ENCODE measurements at regions not wholly inside any gene's neighbourhood (a gene's known extent, or its start where the extent isn't known, plus 50 kb on each side); places are given as distances from the start of the nearest gene placed in this dataset.

DNA sequence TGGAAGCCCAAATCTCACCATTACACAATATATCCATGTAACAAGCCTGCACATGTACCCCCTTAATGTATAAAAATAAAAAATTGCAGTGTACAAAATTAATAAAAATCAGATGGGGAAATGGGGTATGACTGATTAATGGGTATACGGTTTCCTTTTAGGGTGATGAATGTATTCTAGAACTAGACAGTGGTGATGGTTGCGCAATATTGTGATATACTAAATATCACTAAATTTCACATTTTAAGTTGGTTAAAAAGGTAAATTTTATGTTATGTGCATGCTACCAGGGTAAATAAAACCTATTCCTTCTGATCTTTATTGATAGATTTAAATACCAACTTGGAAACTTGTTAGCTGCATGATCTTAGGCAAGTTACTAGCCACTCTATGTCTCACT, 129.4 kb downstream of the SPANXA1 start:
- H3K36me3 ChIP-seq = no peaks in the 10 kb centered on the region
- in situ Hi-C loops (cut with MboI; ENCODE audit: low pct_ligation_motif_present in 1 of 4, low pct_unique_long_range_greater_than_20kb in 1 of 4, low sequenced_read_pairs in 3 of 4) (loop anchor here in 1 of 4 donors (25.0 kb wide), 1 partner anchor 207 kb away; no protein-coding TSS in a partner anchor), intact Hi-C loops (cut with DNase I; ENCODE audit: low total_unique reads) (no loop called here)
- WGBS, 2 donors (ENCODE audit: low coverage in 1 of 2) = 94 to 98% methylated on average over 2 of the region's 2 CpGs
- H3K27ac ChIP-seq = no peak overlapping the region
- no peaks in the 10 kb centered on the region for H3K9me3 ChIP-seq
- H3K4me1 ChIP-seq = no peaks in the 10 kb centered on the region
- no peak for TF ChIP-seq EP300 (IDR thresholded peaks at IDR 0.05; ENCODE audit: low read depth)
- TF ChIP-seq, protein P1, sequence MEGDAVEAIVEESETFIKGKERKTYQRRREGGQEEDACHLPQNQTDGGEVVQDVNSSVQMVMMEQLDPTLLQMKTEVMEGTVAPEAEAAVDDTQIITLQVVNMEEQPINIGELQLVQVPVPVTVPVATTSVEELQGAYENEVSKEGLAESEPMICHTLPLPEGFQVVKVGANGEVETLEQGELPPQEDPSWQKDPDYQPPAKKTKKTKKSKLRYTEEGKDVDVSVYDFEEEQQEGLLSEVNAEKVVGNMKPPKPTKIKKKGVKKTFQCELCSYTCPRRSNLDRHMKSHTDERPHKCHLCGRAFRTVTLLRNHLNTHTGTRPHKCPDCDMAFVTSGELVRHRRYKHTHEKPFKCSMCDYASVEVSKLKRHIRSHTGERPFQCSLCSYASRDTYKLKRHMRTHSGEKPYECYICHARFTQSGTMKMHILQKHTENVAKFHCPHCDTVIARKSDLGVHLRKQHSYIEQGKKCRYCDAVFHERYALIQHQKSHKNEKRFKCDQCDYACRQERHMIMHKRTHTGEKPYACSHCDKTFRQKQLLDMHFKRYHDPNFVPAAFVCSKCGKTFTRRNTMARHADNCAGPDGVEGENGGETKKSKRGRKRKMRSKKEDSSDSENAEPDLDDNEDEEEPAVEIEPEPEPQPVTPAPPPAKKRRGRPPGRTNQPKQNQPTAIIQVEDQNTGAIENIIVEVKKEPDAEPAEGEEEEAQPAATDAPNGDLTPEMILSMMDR (IDR thresholded peaks at IDR 0.05) = no peak
- no peak for TF ChIP-seq POLR2AphosphoS5 (IDR thresholded peaks at IDR 0.05)
- no peak for TF ChIP-seq POLR2A (IDR thresholded peaks at IDR 0.05)
- H3K4me3 ChIP-seq = no peak overlapping the region
- no peak for DNase-seq
- no peaks in the 10 kb centered on the region for H3K27me3 ChIP-seq

GRCh38 chrX:141443922-141444321, 140.6 kb downstream of the SPANXA1 start:
- H3K27ac ChIP-seq = no peak overlapping the region
- H3K27me3 ChIP-seq = no peaks in the 10 kb centered on the region
- in situ Hi-C loops (cut with MboI; ENCODE audit: low pct_ligation_motif_present in 1 of 4, low pct_unique_long_range_greater_than_20kb in 1 of 4, low sequenced_read_pairs in 3 of 4) = no loop called here
- intact Hi-C loops (cut with DNase I; ENCODE audit: low total_unique reads) = no loop called here
- H3K9me3 ChIP-seq = no peaks in the 10 kb centered on the region
- no peak for TF ChIP-seq POLR2A (IDR thresholded peaks at IDR 0.05)
- no peak for TF ChIP-seq POLR2AphosphoS5 (IDR thresholded peaks at IDR 0.05)
- TF ChIP-seq, protein P1 (IDR thresholded peaks at IDR 0.05) = no peak
- no peak for TF ChIP-seq EP300 (IDR thresholded peaks at IDR 0.05; ENCODE audit: low read depth)
- DNase-seq = no peak
- H3K4me3 ChIP-seq = no peak overlapping the region
- WGBS, 2 donors (ENCODE audit: low coverage in 1 of 2) = 82 to 87% methylated on average over 2 of the region's 2 CpGs
- no peaks in the 10 kb centered on the region for H3K36me3 ChIP-seq
- no peaks in the 10 kb centered on the region for H3K4me1 ChIP-seq

DNA sequence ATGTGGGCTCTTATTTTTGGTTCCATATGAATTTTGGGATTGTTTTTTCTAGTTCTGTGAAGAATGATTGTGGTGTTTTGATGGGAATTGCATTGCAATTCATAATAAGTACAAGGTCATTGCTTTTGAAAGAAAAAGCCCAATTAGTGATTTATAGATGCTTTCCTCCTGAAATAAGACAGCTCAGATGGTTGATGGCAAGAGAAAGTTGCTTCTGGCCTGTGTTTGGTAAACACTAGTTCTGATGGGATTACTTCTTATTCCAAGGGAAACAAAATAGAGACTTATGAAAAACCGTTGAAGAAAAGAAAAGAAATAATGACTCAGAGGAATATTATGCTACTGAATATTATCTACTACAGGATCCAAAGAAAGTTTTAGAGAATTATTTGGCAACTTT, 144.9 kb downstream of the SPANXA1 start:
- intact Hi-C loops (cut with DNase I; ENCODE audit: low total_unique reads) = no loop called here
- Histone ChIP-seq H3K4me1 (no peaks in the 10 kb centered on the region), H3K4me3 (no peak overlapping the region), H3K9me3 (no peaks in the 10 kb centered on the region), H3K27me3 (no peaks in the 10 kb centered on the region), H3K27ac (no peak overlapping the region), H3K36me3 (no peaks in the 10 kb centered on the region)
- WGBS, 2 donors (ENCODE audit: low coverage in 1 of 2) = 30 to 44% methylated on average over 1 of the region's 1 CpG
- in situ Hi-C loops (cut with MboI; ENCODE audit: low pct_ligation_motif_present in 1 of 4, low pct_unique_long_range_greater_than_20kb in 1 of 4, low sequenced_read_pairs in 3 of 4) = no loop called here
- no peak for DNase-seq
- TF ChIP-seq, protein P1 (IDR thresholded peaks at IDR 0.05) = no peak
- TF ChIP-seq POLR2A (IDR thresholded peaks at IDR 0.05) = no peak
- no peak for TF ChIP-seq POLR2AphosphoS5 (IDR thresholded peaks at IDR 0.05)
- no peak for TF ChIP-seq EP300 (IDR thresholded peaks at IDR 0.05; ENCODE audit: low read depth)

DNA sequence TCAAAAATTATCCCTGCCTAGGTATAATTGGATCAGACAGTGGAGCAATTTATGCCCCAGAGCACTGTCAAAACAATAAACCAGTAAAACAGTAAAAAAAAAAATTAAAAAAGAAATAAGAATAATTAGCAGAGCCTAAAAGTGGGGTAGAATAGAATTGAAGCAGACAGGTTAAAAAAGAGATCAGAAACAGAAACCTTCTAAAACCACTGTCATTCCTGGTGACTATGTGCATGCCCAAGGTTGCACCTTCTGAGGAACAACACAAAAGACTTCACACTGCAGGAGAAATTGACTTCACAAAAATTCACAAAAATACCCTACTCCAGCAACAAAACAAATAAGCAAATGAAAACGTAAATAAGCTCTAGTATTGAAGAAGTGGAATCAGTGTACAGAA, 168.6 kb downstream of the SPANXA1 start:
- H3K9me3 ChIP-seq = no peaks in the 10 kb centered on the region

More for the DNA sequence above, 168.6 kb downstream of the SPANXA1 start:
- no peaks in the 10 kb centered on the region for H3K27me3 ChIP-seq
- no peaks in the 10 kb centered on the region for H3K4me1 ChIP-seq
- TF ChIP-seq POLR2A (IDR thresholded peaks at IDR 0.05) (no peak), EP300 (IDR thresholded peaks at IDR 0.05; ENCODE audit: low read depth) (no peak), POLR2AphosphoS5 (IDR thresholded peaks at IDR 0.05) (no peak)
- TF ChIP-seq, protein P1 (IDR thresholded peaks at IDR 0.05) = no peak
- H3K36me3 ChIP-seq = no peaks in the 10 kb centered on the region
- 50% methylated on average over 1 of the region's 1 CpG; no CpG with 5 or more reads in 1 of the 2 donors for WGBS, 2 donors (ENCODE audit: low coverage in 1 of 2)
- DNase-seq = no peak
- in situ Hi-C loops (cut with MboI; ENCODE audit: low pct_ligation_motif_present in 1 of 4, low pct_unique_long_range_greater_than_20kb in 1 of 4, low sequenced_read_pairs in 3 of 4) (no loop called here), intact Hi-C loops (cut with DNase I; ENCODE audit: low total_unique reads) (no loop called here)
- H3K27ac ChIP-seq = no peak overlapping the region
- no peak overlapping the region for H3K4me3 ChIP-seq

Data from transverse colon (tissue), 4 donors.